GM19043 (cell line): ENCODE measurements at regions not wholly inside any gene's neighbourhood (a gene's known extent, or its start where the extent isn't known, plus 50 kb on each side); places are given as distances from the start of the nearest gene placed in this dataset.

Source experiments
- ATAC-seq: cut with Tn5 transposase; IDR thresholded peaks from one replicate; pipeline ENCODE4 v1.9.1; 2021; ENCODE audit warnings: low read depth; ENCODE audit not compliant: unreplicated experiment

DNA sequence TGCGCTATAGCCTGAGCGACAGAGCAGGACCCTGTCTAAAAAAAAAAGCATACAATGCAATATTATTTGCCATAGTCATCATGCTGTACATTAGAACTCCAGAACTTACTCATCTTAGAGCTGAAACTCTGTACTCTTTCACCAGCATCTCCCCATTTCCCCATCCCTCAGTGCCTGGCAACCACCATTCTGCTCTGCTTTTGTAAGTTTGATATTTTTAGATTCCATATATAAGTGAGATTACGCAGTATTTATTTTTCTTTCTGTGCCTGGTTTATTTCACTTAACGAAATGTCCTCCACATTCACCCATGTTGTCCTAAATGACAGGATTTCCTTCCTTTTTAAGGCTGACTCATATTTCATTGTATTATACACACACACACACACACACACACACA is 121.8 kb downstream of the BBS10 start:
- ATAC-seq: no peak

DNA sequence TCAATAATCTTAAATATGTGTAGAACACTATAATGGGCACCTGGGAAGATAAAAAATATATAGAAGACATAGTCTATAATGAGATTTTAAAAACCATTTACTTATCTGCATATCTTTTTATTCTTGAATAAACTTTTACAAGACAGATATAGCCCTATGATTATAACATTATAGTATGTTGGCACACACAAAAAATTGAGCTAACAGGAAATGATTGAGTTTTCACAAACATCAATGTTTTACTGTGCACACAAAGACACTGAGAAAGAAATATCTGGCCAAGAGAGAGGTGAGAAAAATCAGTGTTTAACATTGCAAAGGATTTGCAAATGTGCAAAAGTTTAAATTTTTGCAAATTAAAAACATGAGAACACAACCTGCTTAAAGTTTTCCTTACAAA is 124.3 kb downstream of the BBS10 start:
- no peak for ATAC-seq

GRCh38 chr12:76220980-76221379 is 127.2 kb downstream of the BBS10 start:
- ATAC-seq: no peak

DNA sequence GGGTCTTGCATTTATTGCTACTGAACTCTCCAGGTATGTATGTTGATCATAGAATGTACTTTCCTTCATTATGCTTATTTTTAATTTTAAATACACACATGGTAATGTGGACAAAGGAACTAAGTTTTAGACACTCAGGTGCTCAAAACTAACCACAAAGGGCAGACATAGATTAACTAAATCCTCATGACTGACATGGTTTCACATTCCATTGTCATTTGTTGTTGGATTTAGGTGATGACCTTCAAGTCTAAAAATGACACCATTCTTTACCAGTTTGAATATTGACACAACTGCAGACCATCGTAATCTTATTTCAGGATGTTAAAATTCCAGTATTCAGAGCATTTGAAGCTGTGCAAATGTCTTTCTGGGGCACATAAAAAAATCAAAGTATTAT is 128.4 kb downstream of the BBS10 start:
- no peak for ATAC-seq

DNA sequence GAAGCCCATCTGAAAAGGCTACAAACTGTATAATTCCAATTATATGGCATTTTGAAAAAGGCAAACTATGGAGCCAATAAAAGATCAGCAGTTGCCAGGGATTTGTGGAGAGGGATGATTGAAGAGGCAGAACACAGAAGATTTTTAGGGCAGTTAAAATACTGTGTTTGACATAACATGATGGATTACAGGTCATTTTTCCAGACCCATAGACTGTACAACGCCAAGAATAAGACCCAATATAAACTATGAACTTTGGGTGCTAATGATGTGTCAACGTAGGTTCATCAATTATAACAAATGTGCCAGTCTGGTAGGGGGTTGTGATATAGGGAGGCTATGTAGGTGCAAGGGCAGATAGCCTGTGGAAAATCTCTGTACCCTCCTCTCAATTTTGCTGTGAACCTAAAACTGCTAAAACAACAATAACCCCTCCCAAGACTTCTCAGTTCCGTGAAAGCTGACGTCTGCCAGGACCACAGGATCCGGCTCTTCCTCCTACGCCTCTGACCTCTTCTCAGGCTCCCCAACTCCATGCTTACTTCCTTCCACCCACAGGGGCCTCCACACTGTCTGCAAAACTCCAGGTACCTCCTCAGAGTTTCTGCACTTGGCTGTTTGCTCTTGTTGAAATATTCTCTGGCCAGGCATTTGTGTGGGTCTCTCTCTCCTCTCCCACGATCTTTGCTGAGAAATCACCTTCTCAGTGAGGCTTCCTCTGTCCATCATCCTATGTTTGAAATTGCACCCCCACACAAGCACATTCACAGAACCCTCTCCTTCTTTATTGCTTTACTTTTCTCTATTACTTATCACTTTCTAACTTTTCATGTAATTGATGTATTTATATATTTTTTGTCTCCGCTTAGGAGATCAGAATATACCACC is 131.4 kb downstream of the BBS10 start:
- ATAC-seq: no peak

GRCh38 chr12:76208129-76208528 is 123.6 kb upstream of the NAP1L1 start:
- ATAC-seq: no peak

- no peak for ATAC-seq
These were observed 122.2 kb upstream of the NAP1L1 start for GRCh38 chr12:76206677-76207072.

GRCh38 chr12:76206039-76206676 is 121.7 kb upstream of the NAP1L1 start:
- no peak for ATAC-seq

- ATAC-seq: no peak
These were observed 118.1 kb upstream of the NAP1L1 start for GRCh38 chr12:76202621-76203020.

- no peak for ATAC-seq
These were observed 117.3 kb upstream of the NAP1L1 start for GRCh38 chr12:76201758-76202157.

GRCh38 chr12:76201316-76201715 is 116.8 kb upstream of the NAP1L1 start:
- ATAC-seq: no peak

DNA sequence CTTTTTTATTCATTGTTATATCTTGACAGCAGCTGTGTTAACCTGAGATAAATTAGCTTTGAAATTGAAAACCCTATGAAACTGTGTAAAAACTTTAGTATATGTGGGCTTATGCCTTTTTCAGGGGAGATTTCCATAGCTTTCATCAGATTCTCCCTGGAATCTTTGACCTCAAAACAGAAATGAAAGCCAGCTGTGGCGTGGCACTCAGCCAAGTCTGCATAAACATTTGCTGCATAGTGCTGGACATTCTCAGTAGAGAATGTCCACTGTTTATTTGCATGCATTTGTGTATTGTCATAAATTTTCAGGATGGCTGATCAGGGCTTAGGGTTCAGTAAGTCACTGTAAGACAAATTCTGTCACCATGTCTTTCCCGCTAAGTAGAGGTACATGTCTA is 115.3 kb upstream of the NAP1L1 start:
- ATAC-seq: no peak

- ATAC-seq: no peak
These were observed 114.4 kb upstream of the NAP1L1 start for GRCh38 chr12:76198839-76199238.

DNA sequence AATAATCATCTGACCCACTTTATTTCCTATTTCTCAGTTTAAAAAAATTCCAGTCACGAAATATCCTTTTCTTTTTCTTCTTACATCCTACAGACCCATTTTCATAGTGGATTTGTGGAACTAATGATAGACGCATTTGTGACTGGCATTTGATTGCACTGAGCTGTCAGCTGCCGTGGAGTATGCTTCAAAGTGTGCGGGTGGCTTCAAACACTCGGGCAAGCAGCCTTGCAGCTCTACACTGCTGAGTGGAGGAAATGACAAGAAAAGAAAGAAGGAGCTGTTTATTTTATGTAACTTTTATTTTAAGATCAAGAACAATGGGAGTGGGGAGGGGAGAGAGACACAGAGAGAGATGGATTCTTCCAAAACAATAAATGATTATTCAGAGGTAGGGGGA is 112.8 kb upstream of the NAP1L1 start:
- no peak for ATAC-seq

- no peak for ATAC-seq
These were observed 111.4 kb upstream of the NAP1L1 start for GRCh38 chr12:76195920-76196319.

DNA sequence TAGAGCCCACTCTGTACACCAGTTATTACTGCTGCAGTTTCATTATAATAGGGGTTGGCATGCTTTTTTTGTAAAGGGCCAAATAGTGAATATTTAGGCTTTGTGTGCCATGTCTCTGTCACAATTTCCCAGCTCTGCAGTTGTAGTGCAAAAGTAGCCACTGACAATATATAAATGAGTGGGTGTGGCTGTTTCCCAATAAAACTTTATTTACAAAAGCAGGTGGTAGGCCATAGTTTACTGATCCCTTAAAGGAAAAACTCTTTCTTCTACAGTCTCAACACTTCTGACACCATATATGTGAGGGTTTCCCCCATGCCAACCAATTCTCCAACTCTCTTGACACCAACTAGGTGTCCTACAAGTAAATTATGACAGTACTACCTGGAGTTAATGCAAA is 110.2 kb upstream of the NAP1L1 start:
- ATAC-seq: no peak

DNA sequence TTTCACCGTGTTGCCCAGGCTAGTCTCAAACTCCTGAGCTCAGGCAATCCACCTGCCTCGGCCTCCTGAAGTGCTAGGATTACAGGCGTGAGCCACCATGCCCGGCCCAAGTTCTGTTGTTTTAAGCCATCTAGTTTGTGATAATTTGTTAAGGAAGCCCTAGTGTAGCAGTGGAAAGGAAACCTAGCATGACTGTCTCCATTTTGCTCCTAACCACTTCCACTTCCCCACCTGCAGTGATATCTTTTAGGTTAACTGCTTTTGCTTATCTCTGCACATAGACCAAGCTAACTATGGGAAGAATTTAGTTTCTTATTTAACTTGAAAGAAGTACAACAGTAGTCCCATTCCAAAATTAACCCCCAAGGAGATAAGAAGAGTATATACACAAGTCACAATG is 109.5 kb upstream of the NAP1L1 start:
- ATAC-seq: no peak

DNA sequence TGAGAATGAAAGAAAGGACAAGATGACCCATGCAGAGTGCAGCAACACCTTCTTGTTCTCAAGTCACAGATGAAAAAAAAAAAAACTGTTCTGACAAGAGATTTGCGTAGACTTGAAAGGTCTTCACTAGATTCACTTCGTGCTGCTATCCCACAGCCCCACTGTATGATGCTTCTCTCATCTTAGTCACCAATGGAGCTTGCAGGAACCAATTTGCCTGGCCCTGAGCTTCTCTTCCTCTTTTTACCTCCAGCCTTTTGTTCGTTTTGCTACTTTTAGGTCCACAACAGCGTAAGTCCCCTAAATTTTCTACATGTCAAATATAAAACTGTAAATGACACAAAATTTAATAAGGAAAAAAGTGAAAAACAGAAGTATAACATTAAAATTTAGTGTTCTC is 107.9 kb upstream of the NAP1L1 start:
- ATAC-seq: no peak

DNA sequence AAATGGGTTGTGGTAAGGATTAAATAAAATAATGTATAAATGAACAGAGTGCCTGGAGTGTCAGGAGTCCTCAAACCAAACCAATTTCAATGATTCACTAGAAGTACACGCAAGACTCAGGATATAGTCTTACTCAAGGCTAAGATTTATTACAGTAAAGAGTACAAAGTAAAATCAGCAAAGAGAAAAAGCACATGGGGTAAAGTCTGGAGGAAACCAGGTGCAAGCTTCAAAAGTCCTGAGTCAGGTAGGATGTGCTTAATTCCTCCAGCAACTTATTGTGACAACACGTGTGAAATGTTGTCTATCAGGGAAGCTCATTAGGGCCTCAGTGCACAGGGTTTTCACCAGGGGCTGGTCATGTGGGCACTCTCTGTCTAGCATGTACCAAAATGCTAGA is 105.8 kb upstream of the NAP1L1 start:
- ATAC-seq: no peak

DNA sequence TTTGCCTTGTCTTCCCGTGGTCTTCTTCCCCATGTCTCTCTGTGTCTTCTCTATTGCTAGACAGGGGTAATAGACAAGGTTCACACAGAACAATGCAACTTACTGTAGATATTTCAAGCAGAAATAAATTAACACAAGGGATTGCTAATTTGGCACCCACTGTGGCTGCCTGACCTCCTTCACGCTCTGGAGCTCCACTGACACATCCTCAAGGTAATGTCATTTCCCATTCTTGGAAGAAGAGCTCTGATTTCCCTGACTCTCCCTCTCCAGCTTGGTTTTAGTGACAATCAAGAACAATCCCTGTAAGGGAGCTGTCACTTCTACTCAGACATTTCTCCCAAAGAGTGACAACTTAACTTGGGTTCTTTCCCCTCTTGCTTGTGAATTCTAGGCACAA is 105.4 kb upstream of the NAP1L1 start:
- no peak for ATAC-seq

- ATAC-seq: no peak
These were observed 102.7 kb upstream of the NAP1L1 start for GRCh38 chr12:76187177-76187576.
